ENCODE measurements at regions not wholly inside any gene's neighbourhood (a gene's known extent, or its start where the extent isn't known, plus 50 kb on each side); places are given as distances from the start of the nearest gene placed in this dataset.

GRCh38 chr13:62682788-62683187 lies 1267.1 kb upstream of the PCDH20 start:
- H2AFZ ChIP-seq (ENCODE audit: low read depth, low read length) = no peak overlapping the region
- H3K79me2 ChIP-seq (ENCODE audit: low read length) = no peaks in the 10 kb centered on the region
- no peak overlapping the region for H3K4me3 ChIP-seq (ENCODE audit: low read length)
- H4K20me1 ChIP-seq (ENCODE audit: insufficient read depth, low read length) = no peaks in the 10 kb centered on the region
- H3K9ac ChIP-seq (ENCODE audit: low read length) = no peak overlapping the region
- no peaks in the 10 kb centered on the region for H3K9me3 ChIP-seq (ENCODE audit: insufficient read depth, low read length)
- TF ChIP-seq CTCF (IDR thresholded peaks at IDR 0.05; ENCODE audit: low read depth, low read length) (no peak), EZH2phosphoT487 (IDR thresholded peaks at IDR 0.05; ENCODE audit: low read depth) (no peak)
- no peaks in the 10 kb centered on the region for H3K36me3 ChIP-seq (replicated peaks; ENCODE audit: low read depth, low read length)
- H3K27me3 ChIP-seq (ENCODE audit: low read depth, low read length) = no peaks in the 10 kb centered on the region
- H3K4me2 ChIP-seq (ENCODE audit: low read length) = no peak overlapping the region
- H3K4me1 ChIP-seq (ENCODE audit: low read length) = no peaks in the 10 kb centered on the region
- no peak overlapping the region for H3K27ac ChIP-seq (ENCODE audit: low read length)

GRCh38 chr13:62678039-62678438 lies 1262.4 kb upstream of the PCDH20 start:
- H3K4me3 ChIP-seq (ENCODE audit: low read length) = peak overlapping the region; percentile 34
- H4K20me1 ChIP-seq (ENCODE audit: insufficient read depth, low read length) = no peaks in the 10 kb centered on the region
- peak overlapping the region; percentile 93 for H2AFZ ChIP-seq (ENCODE audit: low read depth, low read length)
- TF ChIP-seq CTCF (IDR thresholded peaks at IDR 0.05; ENCODE audit: low read depth, low read length) (no peak), EZH2phosphoT487 (IDR thresholded peaks at IDR 0.05; ENCODE audit: low read depth) (no peak)
- no peaks in the 10 kb centered on the region for H3K4me1 ChIP-seq (ENCODE audit: low read length)
- no peaks in the 10 kb centered on the region for H3K9me3 ChIP-seq (ENCODE audit: insufficient read depth, low read length)
- no peak overlapping the region for H3K27ac ChIP-seq (ENCODE audit: low read length)
- H3K36me3 ChIP-seq (replicated peaks; ENCODE audit: low read depth, low read length) = no peaks in the 10 kb centered on the region
- no peaks in the 10 kb centered on the region for H3K27me3 ChIP-seq (ENCODE audit: low read depth, low read length)
- H3K4me2 ChIP-seq (ENCODE audit: low read length) = peak overlapping the region; percentile 42
- no peaks in the 10 kb centered on the region for H3K79me2 ChIP-seq (ENCODE audit: low read length)
- H3K9ac ChIP-seq (ENCODE audit: low read length) = no peak overlapping the region

- no peaks in the 10 kb centered on the region for H3K36me3 ChIP-seq (replicated peaks; ENCODE audit: low read depth, low read length)
- no peaks in the 10 kb centered on the region for H3K79me2 ChIP-seq (ENCODE audit: low read length)
- H4K20me1 ChIP-seq (ENCODE audit: insufficient read depth, low read length) = no peaks in the 10 kb centered on the region
- no peaks in the 10 kb centered on the region for H3K27me3 ChIP-seq (ENCODE audit: low read depth, low read length)
- H3K4me2 ChIP-seq (ENCODE audit: low read length) = no peak overlapping the region
- H3K9ac ChIP-seq (ENCODE audit: low read length) = no peak overlapping the region
- no peak for TF ChIP-seq EZH2phosphoT487 (IDR thresholded peaks at IDR 0.05; ENCODE audit: low read depth)
- no peak for TF ChIP-seq CTCF (IDR thresholded peaks at IDR 0.05; ENCODE audit: low read depth, low read length)
- H3K4me3 ChIP-seq (ENCODE audit: low read length) = no peak overlapping the region
- peaks cover 3% of the 10 kb centered on the region; the same call in 1 of the 2 replicates for H3K4me1 ChIP-seq (ENCODE audit: low read length)
- no peak overlapping the region for H3K27ac ChIP-seq (ENCODE audit: low read length)
- H3K9me3 ChIP-seq (ENCODE audit: insufficient read depth, low read length) = no peaks in the 10 kb centered on the region
- no peak overlapping the region for H2AFZ ChIP-seq (ENCODE audit: low read depth, low read length)
Observed at GRCh38 chr13:62663767-62664166, 1248.1 kb upstream of the PCDH20 start.

- Histone ChIP-seq H3K4me2 (ENCODE audit: low read length) (no peak overlapping the region), H3K4me3 (ENCODE audit: low read length) (no peak overlapping the region), H3K9me3 (ENCODE audit: insufficient read depth, low read length) (no peaks in the 10 kb centered on the region), H3K27me3 (ENCODE audit: low read depth, low read length) (no peaks in the 10 kb centered on the region), H2AFZ (ENCODE audit: low read depth, low read length) (0 out of 2 replicates have a peak overlapping the region, but pooled peaks have one; percentile 9), H3K9ac (ENCODE audit: low read length) (no peak overlapping the region), H3K79me2 (ENCODE audit: low read length) (no peaks in the 10 kb centered on the region), H3K27ac (ENCODE audit: low read length) (no peak overlapping the region), H4K20me1 (ENCODE audit: insufficient read depth, low read length) (no peaks in the 10 kb centered on the region), H3K36me3 (replicated peaks; ENCODE audit: low read depth, low read length) (no peaks in the 10 kb centered on the region), H3K4me1 (ENCODE audit: low read length) (peaks cover 3% of the 10 kb centered on the region; the same call in 1 of the 2 replicates)
- TF ChIP-seq CTCF (IDR thresholded peaks at IDR 0.05; ENCODE audit: low read depth, low read length) (no peak), EZH2phosphoT487 (IDR thresholded peaks at IDR 0.05; ENCODE audit: low read depth) (no peak)
Observed at GRCh38 chr13:62659365-62659764, 1243.7 kb upstream of the PCDH20 start.
